HG03159 (cell line): ENCODE measurements at regions not wholly inside any gene's neighbourhood (a gene's known extent, or its start where the extent isn't known, plus 50 kb on each side); places are given as distances from the start of the nearest gene placed in this dataset.

ENCODE experiments used
- ATAC-seq: cut with Tn5 transposase; IDR thresholded peaks from one replicate; pipeline ENCODE4 v1.9.1; 2021; ENCODE audit warnings: mild to moderate bottlenecking, moderate library complexity; ENCODE audit not compliant: unreplicated experiment

DNA sequence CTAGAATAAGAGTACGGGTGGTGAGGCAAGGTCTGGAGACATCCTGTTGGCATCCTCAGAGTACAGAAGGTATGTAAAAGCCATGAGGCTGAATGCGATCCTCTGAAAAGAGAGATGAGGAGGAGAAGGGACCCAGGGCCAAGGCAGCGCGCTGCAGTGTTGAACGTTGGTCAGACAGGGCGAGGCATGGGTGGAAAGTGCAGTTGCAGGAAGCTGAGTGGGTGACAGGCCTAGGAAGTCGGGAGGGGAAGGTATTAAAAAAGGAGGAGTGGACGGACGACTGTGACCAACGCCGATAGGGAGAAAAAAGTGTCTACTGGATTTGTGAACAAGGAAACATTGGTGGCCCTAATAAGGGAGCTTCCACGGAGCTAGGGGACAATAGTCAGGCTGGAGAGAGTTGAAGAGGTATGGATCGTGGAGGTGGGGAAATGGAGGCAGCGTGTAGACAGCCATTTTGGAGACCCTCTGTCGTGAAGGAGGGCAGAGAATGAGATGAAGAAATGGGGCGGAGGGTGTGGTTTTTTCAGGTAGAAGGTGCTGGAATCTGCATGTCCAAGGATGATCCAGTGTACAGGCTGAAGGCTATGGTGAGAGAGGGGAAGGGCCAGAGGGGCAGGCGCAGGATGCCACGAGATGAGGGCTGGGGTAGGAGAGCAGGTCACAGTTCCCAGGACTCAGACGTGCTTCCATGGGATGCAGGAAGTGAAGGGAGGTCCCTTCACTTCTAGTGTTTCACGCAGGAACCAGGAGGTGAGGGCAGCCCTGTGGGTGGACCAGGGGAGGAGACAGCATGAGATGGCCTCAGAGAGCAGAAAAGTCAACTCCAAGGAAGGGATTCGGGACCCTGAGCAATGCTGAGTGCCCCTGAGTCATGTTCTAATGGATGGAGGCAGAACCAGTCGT lies 115.9 kb downstream of the ASB7 start:
- no peak for ATAC-seq

DNA sequence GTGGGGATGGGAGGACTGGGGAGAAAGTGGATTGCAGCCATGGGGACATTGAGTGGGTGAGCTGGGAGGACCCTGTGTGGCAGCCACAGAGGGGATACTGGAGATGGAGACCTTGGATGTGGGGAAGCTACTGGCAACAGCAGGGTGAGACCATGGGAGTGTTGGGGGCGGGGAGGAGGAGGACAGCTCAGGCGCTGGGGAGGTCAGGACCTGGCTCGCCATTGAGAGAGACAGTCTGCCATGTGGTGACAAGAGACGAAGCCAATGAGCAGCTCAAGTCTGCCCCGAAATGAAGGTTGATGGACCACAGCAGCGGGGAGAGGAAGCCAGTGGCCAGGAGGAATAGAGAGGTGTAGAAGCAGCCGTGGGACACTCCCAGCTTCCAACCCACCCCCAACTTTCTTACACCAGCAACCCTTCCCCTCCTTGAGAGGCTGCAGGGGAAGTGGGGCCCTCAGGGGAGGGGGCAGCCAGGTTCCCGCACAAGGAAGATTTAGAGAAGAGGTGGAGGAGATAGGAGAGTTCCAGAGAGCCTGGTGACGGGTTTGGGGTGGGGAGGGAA lies 118.1 kb downstream of the ASB7 start:
- no peak for ATAC-seq

DNA sequence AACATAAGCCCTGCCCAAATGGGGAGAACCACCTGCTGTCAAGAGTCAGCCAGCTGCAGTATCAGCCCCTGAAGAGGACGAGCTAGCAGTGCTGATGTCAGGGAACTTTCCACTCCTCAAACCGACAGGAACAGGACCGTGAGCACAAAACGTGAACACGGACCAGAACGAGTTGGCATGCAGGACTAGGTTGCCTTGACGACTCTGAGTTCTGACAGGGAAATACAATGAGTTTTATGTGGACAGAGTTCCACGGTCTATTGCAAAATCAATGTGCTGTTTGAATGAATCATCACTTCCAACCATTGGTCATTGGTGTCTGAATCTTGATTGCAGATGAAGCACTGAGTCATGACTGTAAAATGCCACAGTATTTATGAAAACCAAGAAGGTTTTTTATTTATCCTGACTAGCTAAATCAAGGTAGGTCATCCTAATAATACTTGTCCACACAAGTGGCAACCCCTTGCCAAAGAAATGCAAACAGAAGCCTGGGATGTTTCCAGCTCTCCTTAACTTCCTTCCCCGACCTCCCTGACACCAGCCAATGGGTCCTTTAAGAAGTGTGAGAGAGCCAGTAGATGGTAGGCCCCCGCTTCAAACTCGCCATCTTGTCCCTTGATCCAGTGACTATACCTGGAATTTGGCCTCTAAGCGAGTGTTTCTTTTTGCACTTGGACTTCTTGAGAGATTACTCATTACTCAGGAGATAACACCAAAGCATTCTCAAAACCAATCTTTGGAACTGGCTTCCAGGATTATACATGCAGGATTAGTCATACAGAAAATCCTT lies 119.6 kb downstream of the ASB7 start:
- no peak for ATAC-seq

DNA sequence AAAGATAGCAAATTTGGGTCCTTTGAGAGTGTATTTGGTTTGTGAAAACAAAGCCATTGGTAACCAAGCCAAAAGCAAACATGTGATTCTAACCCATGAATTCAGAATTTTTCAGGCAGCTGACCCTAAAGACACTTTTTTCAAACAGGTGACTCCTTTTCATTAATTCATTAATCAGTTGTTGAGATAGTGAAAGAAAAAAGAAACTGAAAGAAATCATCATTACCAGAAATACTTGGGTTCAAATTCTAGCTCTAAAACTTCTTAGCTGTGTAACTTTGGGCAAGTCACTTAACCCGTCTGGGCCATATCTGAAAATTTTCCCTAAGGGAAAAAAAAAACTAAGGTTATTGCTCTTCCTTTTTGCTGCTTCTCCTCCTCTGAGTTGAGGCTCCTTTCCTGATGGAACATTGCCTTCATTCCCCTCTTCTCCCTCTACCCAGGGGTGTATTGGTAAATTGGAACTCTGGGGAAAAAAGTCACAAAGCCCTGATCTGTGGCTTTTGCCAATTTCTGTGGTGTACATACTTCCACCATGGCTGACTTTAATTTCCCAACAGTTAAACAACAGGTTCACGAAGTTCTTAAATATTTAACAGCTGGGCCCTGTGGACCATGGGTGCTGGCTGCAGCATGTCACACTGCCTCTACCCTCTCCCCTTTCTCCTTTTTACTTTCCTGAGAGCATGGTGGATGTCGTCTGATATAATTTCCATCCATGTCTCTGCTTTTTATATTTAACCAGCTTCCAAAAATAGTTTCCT lies 120.3 kb downstream of the ASB7 start:
- ATAC-seq, result no peak

DNA sequence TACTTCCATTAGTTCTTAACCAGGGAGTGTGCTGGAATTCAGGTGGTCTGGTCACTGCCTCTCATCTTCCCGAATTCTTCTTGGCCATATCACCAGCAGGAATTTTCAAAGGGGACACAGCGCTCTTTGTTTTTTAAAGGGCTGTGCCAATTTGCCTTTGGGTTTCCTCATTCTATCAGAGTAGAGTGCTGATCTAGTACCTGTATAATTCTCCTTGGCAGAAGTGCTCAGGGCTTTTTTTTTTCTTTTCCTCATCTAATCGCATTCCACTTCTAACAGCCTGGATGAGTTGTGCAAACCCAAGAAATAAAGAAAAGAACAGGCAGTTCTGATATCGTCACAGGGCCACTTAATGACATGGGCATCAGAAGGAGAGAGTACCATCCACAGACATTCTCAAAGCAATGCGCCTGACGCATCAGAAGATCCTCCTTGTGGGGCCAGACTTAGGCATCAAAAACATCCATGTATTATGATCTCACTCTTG lies 121.0 kb downstream of the ASB7 start:
- ATAC-seq, result no peak

GRCh38 chr15:100725121-100726069 lies 123.0 kb downstream of the ASB7 start:
- ATAC-seq, result no peak

DNA sequence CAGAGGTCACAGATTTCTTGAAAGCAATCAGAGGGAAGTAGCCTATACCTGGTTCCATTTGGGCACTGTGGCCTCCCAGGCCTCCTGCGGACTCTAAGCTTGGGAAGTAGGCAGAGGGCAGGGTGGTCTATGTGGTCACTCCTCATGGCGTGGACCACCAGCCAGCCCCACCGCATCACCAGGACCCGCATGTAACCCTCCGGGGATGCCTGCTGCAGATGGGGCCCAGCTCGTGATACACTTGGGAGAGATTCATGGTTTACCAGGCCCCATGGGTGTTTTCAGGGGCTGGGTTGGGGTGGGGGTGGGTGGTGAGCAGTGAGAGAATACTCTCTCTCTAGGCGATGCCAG lies 123.7 kb downstream of the ASB7 start:
- ATAC-seq, result no peak

DNA sequence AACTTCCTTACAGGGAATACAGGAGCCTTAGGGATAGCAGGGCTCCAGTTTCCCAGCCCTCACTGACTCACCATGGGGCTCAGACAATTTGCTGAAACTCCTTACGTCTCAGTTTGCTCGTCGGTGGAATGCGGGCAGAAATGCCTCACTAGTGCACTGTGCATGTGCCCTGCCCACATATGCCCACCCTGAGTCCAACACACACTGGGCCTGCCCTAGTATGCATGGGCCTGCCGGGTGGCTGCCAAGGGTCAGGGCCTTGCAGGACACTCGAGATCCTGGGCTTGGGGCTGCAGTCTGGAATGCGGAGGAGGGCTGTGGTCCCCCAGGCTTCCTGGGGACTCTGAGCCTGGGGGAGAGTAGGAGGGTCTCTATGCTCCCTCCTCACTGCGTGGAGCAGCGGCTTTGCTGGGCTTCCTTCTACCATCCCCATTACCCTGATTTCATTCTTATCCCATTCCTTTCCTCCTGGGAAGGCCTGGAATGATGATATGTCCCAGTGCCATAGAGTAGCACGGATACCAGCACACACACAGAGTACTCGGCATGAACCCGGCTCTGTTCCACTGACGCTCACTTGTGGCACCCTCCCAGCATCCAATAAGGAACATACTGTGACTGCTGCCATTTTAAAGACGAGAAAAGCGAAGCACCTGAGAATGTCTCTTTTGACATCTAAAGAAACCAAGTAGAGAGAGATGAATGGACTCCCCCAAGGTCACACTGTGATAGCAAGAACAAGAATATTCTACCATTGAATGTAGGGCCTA lies 124.2 kb downstream of the ASB7 start:
- ATAC-seq, result no peak

GRCh38 chr15:100727291-100727851 lies 125.0 kb downstream of the ASB7 start:
- ATAC-seq, result no peak

DNA sequence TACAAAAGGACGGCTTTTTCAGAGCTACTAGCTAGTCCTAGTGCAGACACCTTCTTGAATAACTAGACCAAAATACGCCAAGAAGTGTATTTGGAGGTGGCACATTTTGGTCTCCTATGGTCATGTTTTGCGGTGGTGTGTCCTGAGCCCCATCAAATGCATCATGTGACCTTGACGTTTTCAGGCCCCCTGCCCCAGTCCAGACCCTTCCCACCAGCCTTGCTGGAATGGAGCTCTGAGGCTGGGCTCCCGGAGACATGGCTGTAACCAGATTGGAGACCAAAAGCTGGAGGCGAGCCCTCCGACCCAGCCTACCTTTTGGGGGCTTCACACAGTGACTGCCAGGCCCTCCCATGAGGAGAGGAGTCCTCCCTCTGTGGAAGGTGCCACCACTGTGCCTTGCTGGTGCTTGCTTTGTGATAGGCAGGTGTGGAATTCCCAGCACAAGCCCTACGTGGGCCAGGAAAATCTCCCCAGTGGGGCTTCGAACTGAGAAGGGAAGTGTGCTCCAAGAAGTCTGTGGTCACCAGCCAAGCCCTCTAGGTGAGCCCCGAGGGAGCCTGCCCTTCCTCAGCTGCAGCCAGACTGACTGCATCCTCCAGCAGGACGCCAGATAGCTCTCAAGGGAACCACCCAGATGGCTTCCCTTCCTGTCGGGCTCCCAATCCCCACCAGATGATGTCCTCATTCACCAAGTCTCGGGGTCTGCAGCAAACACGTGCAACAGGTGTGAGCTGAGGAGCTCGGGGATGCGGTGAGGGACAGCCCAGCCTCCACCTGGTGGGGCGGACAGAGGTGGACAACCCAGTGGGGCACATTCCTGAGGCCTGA lies 126.2 kb downstream of the ASB7 start:
- no peak for ATAC-seq

DNA sequence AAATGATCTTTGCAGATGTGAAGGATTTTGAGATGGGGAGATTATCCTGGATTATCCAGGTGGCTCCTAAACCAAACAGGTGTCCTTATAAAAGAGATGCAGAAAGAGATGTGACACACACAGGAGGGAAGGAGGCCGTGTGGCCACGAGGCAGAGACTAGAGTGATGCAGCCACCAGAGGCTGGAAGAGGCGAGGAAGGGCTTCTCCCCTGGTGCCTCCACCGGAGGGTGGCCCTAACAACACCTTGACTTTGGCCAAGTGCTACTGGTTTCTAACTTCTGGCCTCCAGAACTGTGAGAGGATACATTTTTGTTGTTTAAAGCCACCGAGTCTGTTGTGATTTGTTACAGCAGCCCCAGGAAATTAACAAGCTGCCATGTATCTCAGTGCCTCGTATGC lies 127.1 kb downstream of the ASB7 start:
- ATAC-seq, result no peak

GRCh38 chr15:100730129-100730528 lies 127.7 kb downstream of the ASB7 start:
- no peak for ATAC-seq

GRCh38 chr15:100730655-100731266 lies 128.4 kb downstream of the ASB7 start:
- no peak for ATAC-seq

DNA sequence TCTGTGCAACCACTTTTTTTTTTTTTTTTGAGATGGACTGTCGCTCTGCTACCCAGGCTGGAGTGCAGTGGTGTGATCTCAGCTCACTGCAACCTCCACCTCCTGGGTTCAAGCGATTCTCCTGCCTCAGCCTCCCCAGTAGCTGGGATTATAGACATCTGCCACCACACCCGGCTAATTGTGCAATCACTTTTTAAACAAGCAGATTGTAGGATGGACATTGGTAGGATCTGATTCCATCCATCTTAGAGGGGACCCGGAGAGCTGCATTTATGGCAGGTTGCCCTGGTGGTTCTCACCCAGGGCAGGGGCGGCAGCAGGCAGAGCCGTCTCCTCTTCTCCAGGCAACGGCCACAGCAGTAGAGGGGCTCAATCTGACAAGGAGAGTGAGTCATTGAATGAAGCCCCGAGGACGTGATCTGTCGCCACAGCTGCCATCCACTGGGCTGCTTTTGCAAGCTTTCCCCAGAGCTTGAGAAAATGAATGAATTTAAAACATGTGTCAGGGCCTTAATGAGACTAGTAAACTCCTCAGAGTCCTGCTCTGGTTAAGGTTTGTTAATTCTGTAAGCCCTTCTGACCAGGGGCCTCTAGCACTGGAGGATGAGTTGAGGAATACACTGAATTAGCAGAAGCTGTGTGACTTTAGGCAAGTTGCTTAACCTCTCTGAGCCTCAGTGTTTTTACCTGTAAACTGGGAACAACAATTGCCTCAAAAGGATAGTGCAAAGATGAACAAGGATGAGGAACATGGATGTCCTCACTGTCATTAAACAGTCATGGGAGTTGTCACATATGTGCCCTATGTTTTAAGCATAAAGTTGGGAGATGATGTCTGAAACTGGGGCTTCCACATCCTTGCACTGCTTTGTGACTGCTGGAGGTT lies 129.1 kb downstream of the ASB7 start:
- no peak for ATAC-seq

GRCh38 chr15:100732211-100733055 lies 130.0 kb downstream of the ASB7 start:
- no peak for ATAC-seq
